ENCODE measurements at regions not wholly inside any gene's neighbourhood (a gene's known extent, or its start where the extent isn't known, plus 50 kb on each side); places are given as distances from the start of the nearest gene placed in this dataset.

DNA sequence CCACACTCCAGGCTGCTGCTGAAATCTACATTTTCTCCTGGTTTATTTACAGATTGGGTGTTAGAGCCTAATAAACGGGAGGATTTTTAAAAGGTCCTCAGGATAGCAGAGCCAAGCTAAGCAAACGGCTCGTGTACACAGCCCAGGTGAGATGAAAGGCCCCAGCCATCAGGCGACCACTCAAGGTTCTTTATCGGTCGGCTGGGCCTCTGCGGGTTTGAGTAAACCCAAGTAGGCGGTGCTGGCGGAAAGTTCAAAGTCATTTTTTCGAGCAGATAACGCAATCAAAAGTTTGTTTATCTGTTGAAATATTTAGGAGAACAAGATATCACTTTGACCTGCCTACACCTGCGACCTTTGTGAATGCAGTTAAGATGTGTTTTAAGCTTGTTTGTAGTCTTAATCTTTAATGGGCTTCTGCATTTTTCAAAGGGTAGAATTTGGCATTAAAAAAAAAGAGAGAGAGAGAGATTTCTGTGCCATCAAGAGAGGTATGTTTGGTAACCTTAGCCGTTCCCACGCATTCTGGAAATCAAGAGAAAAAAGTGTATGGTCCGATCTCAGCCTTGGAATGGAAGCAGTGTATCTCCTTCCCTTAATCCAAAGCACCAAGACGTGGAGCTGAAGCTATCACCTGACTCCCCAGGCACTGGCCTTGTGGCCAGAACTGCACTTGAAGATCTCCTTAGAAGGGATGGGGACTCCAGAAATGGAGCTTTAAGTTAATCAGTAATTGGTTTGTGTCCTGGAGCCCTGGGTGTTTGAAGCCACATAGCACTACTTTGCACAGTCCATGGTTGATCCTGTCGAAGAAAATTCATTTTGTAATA lies 301.7 kb upstream of the IRX5 start:
- ChIA-PET POLR2A (no interaction called here), CTCF (no interaction called here)
- DNase-seq (ENCODE audit: low read depth, low spot score) = no peak
- no peak overlapping the region for H3K4me3 ChIP-seq (ENCODE audit: low read depth, low read length)
- TF ChIP-seq, protein P1, sequence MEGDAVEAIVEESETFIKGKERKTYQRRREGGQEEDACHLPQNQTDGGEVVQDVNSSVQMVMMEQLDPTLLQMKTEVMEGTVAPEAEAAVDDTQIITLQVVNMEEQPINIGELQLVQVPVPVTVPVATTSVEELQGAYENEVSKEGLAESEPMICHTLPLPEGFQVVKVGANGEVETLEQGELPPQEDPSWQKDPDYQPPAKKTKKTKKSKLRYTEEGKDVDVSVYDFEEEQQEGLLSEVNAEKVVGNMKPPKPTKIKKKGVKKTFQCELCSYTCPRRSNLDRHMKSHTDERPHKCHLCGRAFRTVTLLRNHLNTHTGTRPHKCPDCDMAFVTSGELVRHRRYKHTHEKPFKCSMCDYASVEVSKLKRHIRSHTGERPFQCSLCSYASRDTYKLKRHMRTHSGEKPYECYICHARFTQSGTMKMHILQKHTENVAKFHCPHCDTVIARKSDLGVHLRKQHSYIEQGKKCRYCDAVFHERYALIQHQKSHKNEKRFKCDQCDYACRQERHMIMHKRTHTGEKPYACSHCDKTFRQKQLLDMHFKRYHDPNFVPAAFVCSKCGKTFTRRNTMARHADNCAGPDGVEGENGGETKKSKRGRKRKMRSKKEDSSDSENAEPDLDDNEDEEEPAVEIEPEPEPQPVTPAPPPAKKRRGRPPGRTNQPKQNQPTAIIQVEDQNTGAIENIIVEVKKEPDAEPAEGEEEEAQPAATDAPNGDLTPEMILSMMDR (IDR thresholded peaks at IDR 0.05; ENCODE audit: insufficient read depth, low read length, missing control alignments) = no peak

DNA sequence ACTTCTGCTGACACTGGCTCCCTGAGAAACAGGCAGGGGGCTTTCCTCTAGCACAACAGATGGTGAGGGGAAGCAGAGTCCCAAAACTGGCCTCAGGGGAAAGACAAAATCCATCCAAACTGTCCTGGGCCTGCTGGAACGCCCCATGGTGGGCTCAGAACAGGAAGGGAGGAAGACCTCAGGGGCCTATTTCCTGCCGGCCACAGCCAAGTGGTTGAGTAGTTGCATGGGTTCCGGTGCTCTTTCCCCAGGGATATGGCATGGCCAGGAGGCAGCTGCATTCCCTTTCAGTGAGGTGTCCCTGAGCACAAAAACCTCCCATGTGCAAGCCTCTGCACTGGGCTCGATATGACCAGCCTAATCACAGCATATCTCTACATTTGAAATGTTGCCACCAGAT lies 303.0 kb upstream of the IRX5 start:
- POLR2A ChIA-PET = no interaction called here
- CTCF ChIA-PET = no interaction called here
- no peak for DNase-seq (ENCODE audit: low read depth, low spot score)
- TF ChIP-seq, protein P1 (IDR thresholded peaks at IDR 0.05; ENCODE audit: insufficient read depth, low read length, missing control alignments) = no peak
- H3K4me3 ChIP-seq (ENCODE audit: low read depth, low read length) = no peak overlapping the region

DNA sequence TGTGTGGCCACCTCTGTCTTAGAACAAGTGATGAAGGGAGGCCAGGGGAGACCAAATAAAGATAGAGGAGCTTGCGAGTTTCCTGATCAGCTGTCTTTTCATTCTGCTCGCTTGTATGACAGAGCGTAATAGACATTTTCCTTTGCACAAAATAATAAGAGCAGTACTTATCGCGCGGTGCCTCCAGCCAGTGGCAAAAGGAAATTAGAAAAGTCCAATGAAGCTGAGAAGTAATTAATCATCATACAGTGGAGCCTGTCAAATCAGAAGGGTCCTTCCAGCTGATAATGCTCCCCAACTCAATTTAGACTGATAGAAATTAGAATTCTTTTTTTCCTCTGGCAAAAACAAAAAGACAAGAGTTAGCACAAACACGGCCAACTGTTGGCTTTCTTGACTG lies 307.0 kb upstream of the IRX5 start:
- ChIA-PET CTCF (interaction anchor here (1.0 kb wide), 1 partner anchor 341 kb away, joined by 3 read pairs; no protein-coding TSS in a partner anchor), POLR2A (no interaction called here)
- no peak overlapping the region for H3K4me3 ChIP-seq (ENCODE audit: low read depth, low read length)
- TF ChIP-seq, protein P1 (IDR thresholded peaks at IDR 0.05; ENCODE audit: insufficient read depth, low read length, missing control alignments) = no peak
- DNase-seq (ENCODE audit: low read depth, low spot score) = no peak

DNA sequence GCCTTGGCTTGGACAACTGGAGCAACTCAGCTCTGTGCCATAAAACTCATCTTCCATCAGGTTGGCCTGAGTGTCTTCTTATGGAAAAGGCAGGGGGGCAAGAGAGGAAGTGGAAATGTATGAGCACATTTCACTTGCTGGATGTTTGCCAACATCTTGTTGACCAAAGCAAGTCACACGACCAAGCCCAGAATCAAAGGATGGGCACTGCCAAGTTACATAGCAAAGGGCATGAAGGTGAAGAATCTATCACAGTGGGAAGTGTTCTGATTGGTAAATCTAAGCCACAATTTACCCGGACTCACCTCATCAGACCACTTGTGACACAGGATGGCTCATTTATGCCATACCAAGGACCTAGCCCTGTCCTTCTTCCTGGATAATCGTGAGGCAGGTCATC lies 310.5 kb upstream of the IRX5 start:
- ChIA-PET POLR2A (no interaction called here), CTCF (no interaction called here)
- DNase-seq (ENCODE audit: low read depth, low spot score) = no peak
- TF ChIP-seq, protein P1 (IDR thresholded peaks at IDR 0.05; ENCODE audit: insufficient read depth, low read length, missing control alignments) = no peak
- no peak overlapping the region for H3K4me3 ChIP-seq (ENCODE audit: low read depth, low read length)

DNA sequence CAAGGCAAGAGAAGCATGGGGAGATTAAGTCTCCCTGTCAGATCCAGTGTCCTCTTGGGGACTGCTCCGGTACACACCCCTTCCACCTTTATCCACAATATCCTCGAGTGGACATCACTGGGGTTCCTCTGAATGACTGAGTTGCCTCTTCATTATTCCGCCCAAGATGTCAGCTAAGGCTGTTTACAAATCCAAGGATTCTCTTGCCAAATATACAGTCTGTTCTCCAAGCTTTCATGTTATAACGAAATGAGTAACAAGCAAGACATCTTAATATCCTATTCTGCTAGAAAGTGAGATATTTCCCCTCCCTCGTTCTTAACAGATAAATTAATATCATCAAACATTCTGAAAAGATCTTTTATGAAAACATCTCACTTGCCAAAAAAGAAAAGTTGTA lies 314.1 kb upstream of the IRX5 start:
- TF ChIP-seq, protein P1 (IDR thresholded peaks at IDR 0.05; ENCODE audit: insufficient read depth, low read length, missing control alignments) = no peak
- no peak for DNase-seq (ENCODE audit: low read depth, low spot score)
- ChIA-PET CTCF (no interaction called here), POLR2A (no interaction called here)
- no peak overlapping the region for H3K4me3 ChIP-seq (ENCODE audit: low read depth, low read length)

DNA sequence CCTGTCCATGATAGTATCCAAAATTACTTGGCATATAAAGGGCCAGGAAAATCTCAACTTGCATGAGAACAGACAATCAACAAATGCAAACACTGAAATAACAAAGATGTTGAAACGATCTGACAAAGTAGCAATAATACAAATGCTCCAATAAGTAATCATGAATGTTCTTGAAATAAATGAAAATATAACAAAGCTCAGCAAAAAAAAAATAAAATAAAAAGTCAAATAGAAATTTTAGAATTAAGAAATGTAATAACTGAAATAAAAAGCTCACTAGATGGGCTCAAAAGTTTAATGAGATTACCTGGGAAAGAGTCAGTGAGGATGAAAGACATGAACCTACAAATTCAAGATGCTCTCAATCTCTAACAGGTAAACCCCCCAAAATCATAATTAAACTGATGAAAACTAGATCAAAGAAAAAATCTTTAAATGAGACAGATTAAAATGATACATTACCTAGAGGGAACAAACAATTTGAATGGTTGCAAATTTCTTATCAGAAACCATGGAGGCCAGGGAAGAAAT lies 319.0 kb upstream of the IRX3 start:
- no peak overlapping the region for H3K4me3 ChIP-seq (ENCODE audit: low read depth, low read length)
- DNase-seq (ENCODE audit: low read depth, low spot score) = no peak
- ChIA-PET CTCF (no interaction called here), POLR2A (no interaction called here)
- TF ChIP-seq, protein P1 (IDR thresholded peaks at IDR 0.05; ENCODE audit: insufficient read depth, low read length, missing control alignments) = no peak
